ENCODE measurements at regions not wholly inside any gene's neighbourhood (a gene's known extent, or its start where the extent isn't known, plus 50 kb on each side); places are given as distances from the start of the nearest gene placed in this dataset.

- ChIA-PET CTCF (no interaction called here), POLR2A (no interaction called here)
- Histone ChIP-seq H3K27me3 (ENCODE audit: control insufficient read depth, insufficient read depth, low read length) (no peaks in the 10 kb centered on the region), H3K4me1 (ENCODE audit: control insufficient read depth, insufficient read depth, low read length) (peaks cover 9% of the 10 kb centered on the region), H3K9me3 (ENCODE audit: control insufficient read depth, insufficient read depth, low read depth, low read length) (no peaks in the 10 kb centered on the region), H3K4me3 (ENCODE audit: low read depth in 2 of 2, low read length in 2 of 2) (no peak overlapping the region), H3K36me3 (ENCODE audit: control insufficient read depth, insufficient read depth, low read length) (no peaks in the 10 kb centered on the region), H3K27ac (ENCODE audit: low read length) (peak overlapping the region; percentile 70)
- BruUV-seq (replicated peaks): no TSS peak
- in situ Hi-C loops (cut with HindIII; ENCODE audit: low pct_unique_long_range_greater_than_20kb, low sequenced_read_pairs) (no loop called here), intact Hi-C loops (cut with micrococcal nuclease; ENCODE audit: unreplicated experiment) (no loop called here)
- no peak for ATAC-seq
- no peak for TF ChIP-seq TCF7L2 (IDR thresholded peaks at IDR 0.05; ENCODE audit: low read depth, low read length)
- no peak for TF ChIP-seq SIN3A (IDR thresholded peaks at IDR 0.05; ENCODE audit: borderline replicate concordance, insufficient read depth, low read depth, low read length)
- no peak for TF ChIP-seq CTCF (IDR thresholded peaks at IDR 0.05)
- TF ChIP-seq POLR2AphosphoS5 (IDR thresholded peaks at IDR 0.05; ENCODE audit: low read depth, low read length): no peak
- TF ChIP-seq REST (IDR thresholded peaks at IDR 0.05; ENCODE audit: insufficient read depth in 1 of 2, low read depth in 2 of 2, low read length in 1 of 2): no peak
- no peak for DNase-seq (ENCODE audit: low read depth, low spot score)
These were observed 228.8 kb upstream of the IRF2BP2 start for GRCh38 chr1:234838820-234839219.

- no peak overlapping the region for H3K4me3 ChIP-seq (ENCODE audit: low read depth in 2 of 2, low read length in 2 of 2)
- POLR2A ChIA-PET: no interaction called here
- in situ Hi-C loops (cut with HindIII; ENCODE audit: low pct_unique_long_range_greater_than_20kb, low sequenced_read_pairs) (no loop called here), intact Hi-C loops (cut with micrococcal nuclease; ENCODE audit: unreplicated experiment) (no loop called here)
- H3K4me1 ChIP-seq (ENCODE audit: control insufficient read depth, insufficient read depth, low read length): peaks cover 9% of the 10 kb centered on the region
- no peak for DNase-seq (ENCODE audit: low read depth, low spot score)
- no peaks in the 10 kb centered on the region for H3K9me3 ChIP-seq (ENCODE audit: control insufficient read depth, insufficient read depth, low read depth, low read length)
- TF ChIP-seq SIN3A (IDR thresholded peaks at IDR 0.05; ENCODE audit: borderline replicate concordance, insufficient read depth, low read depth, low read length) (no peak), REST (IDR thresholded peaks at IDR 0.05; ENCODE audit: insufficient read depth in 1 of 2, low read depth in 2 of 2, low read length in 1 of 2) (no peak)
- H3K27me3 ChIP-seq (ENCODE audit: control insufficient read depth, insufficient read depth, low read length): no peaks in the 10 kb centered on the region
- no peaks in the 10 kb centered on the region for H3K36me3 ChIP-seq (ENCODE audit: control insufficient read depth, insufficient read depth, low read length)
- CTCF ChIA-PET: no interaction called here
- no TSS peak for BruUV-seq (replicated peaks)
- no peak for ATAC-seq
- H3K27ac ChIP-seq (ENCODE audit: low read length): peak overlapping the region; percentile 70
These were observed 228.2 kb upstream of the IRF2BP2 start for GRCh38 chr1:234838182-234838581.

Data from Panc1 (cell line).